HepG2 (cell line): ENCODE measurements at regions not wholly inside any gene's neighbourhood (a gene's known extent, or its start where the extent isn't known, plus 50 kb on each side); places are given as distances from the start of the nearest gene placed in this dataset.
A peak's percentile ranks its signal among the peaks of the same experiment; 100 is the strongest.

Source experiments
- ATAC-seq: fragments of 200-7000 bp; cut with Tn5 transposase; 3 replicates; pipeline ENCODE4 v1.9.1; 2020; ENCODE audit warnings: mild to moderate bottlenecking, moderate library complexity
- BruUV-seq: library from RNA; stranded (reverse); fragments of 400-500 nt; replicated peaks from 2 replicates; lab custom pipeline; 2021; lab: Mats Ljungman, UMichigan
- CTCF ChIA-PET: fragments of 300-600 bp; formaldehyde crosslinking; extraction: SDS; loops from one replicate; lab custom pipeline; 2021; ENCODE audit warnings: low total read pairs, inconsistent platforms, low intra/inter-chr PET ratio; lab: Yijun Ruan, JAX
- POLR2A ChIA-PET: fragments of 350-600 bp; sonication (Branson Sonifier 250); formaldehyde crosslinking; loops from one replicate; lab custom pipeline; 2020; ENCODE audit warnings: antibody characterized with exemption, inconsistent platforms; lab: Yijun Ruan, JAX
- DNase-seq: peaks from one replicate; pipeline ENCODE4 v3.0.0-alpha.2; 2015; ENCODE audit warnings: low spot score
- FAIRE-seq: peaks from 3 replicates; lab custom pipeline; 2011; peaks lifted over from hg19 to GRCh38; lab: Jason Lieb, UNC
- H2AFZ ChIP-seq: one replicate; pipeline ENCODE4 v1.6.1; 2011; ENCODE audit warnings: low read length, inconsistent platforms
- H3K27ac ChIP-seq: fragments of 300-600 bp; 3 replicates; pipeline ENCODE4 v1.8.0; 2011; ENCODE audit warnings: mixed run types, mild to moderate bottlenecking, mixed read lengths, low read length, inconsistent platforms; ENCODE audit not compliant: insufficient read depth; ENCODE audit errors: extremely low read length
- H3K27me3 ChIP-seq, 2 experiments: fragments of 200-600 bp in 1 of 2; 2 replicates in 1 of 2; 3 replicates in 1 of 2; pipeline versions ENCODE4 v1.6.0 to v1.8.0; 2011; ENCODE audit warnings: low read length in 2 of 2, mild to moderate bottlenecking in 2 of 2, moderate library complexity in 2 of 2, inconsistent platforms in 1 of 2; ENCODE audit not compliant: insufficient read depth in 2 of 2, control insufficient read depth in 1 of 2
- H3K36me3 ChIP-seq, 2 experiments: fragments of 200-600 bp in 1 of 2; replicated peaks in 1 of 2; 2 replicates in 1 of 2; 3 replicates in 1 of 2; pipeline versions ENCODE4 v1.5.1 to v1.8.0; 2011; ENCODE audit warnings: low read length in 2 of 2, inconsistent platforms in 1 of 2; ENCODE audit not compliant: insufficient read depth in 2 of 2, control insufficient read depth in 1 of 2
- H3K4me1 ChIP-seq: 2 replicates; pipeline ENCODE4 v1.5.1; 2012; ENCODE audit warnings: low read length, inconsistent platforms; ENCODE audit not compliant: insufficient read depth
- H3K4me2 ChIP-seq: 2 replicates; pipeline ENCODE4 v1.6.0; 2011; ENCODE audit warnings: low read depth, low read length, inconsistent platforms
- H3K4me3 ChIP-seq, 3 experiments: fragments of 200-600 bp in 1 of 3; sonication (generic), shearing (Covaris generic) in 1 of 3; replicated peaks in 1 of 3; 2 replicates each; pipeline ENCODE4 v1.5.1; 2011 to 2016; ENCODE audit warnings: low read length in 3 of 3, inconsistent platforms in 2 of 3, low read depth in 2 of 3, mild to moderate bottlenecking in 2 of 3, control low read depth in 1 of 3, mixed read lengths in 1 of 3; ENCODE audit not compliant: insufficient read depth in 1 of 3
- H3K79me2 ChIP-seq: one replicate; pipeline ENCODE4 v1.6.1; 2011; ENCODE audit warnings: low read length, inconsistent platforms; ENCODE audit not compliant: insufficient read depth
- H3K9ac ChIP-seq: 2 replicates; pipeline ENCODE4 v1.6.0; 2011; ENCODE audit warnings: mild to moderate bottlenecking, low read depth, low read length, inconsistent platforms; ENCODE audit not compliant: insufficient read depth
- H3K9me3 ChIP-seq: 2 replicates; pipeline ENCODE4 v1.5.1; 2012; ENCODE audit warnings: mild to moderate bottlenecking, low read length
- H4K20me1 ChIP-seq: 2 replicates; pipeline ENCODE4 v1.6.0; 2011; ENCODE audit warnings: inconsistent platforms, mild to moderate bottlenecking, low read length, moderate library complexity; ENCODE audit not compliant: insufficient read depth
- CEBPB ChIP-seq: IDR thresholded peaks from 2 replicates; pipeline ENCODE4 v1.6.1; 2011; ENCODE audit warnings: low read depth, low read length, improper control_type of control experiment, borderline replicate concordance
- FOXA1 ChIP-seq, 2 experiments: fragments of 450-650 bp in 1 of 2; sonication (generic) in 1 of 2; formaldehyde crosslinking in 1 of 2; IDR thresholded peaks; 2 replicates each; pipeline versions ENCODE4 v1.4.0 to v1.6.1; 2016 to 2020; ENCODE audit warnings: missing genetic modification reagents in 1 of 2
- HDAC1 ChIP-seq: sonication (generic); formaldehyde crosslinking; IDR thresholded peaks from 2 replicates; pipeline ENCODE4 v1.5.1; 2020; ENCODE audit warnings: mild to moderate bottlenecking, missing genetic modification reagents
- IKZF1 ChIP-seq: fragments of 450-650 bp; IDR thresholded peaks from 2 replicates; pipeline ENCODE4 v1.7.1; 2016
- JDP2 ChIP-seq: sonication (generic); formaldehyde crosslinking; IDR thresholded peaks from 2 replicates; pipeline ENCODE4 v1.8.1; 2022; ENCODE audit warnings: missing genetic modification reagents, borderline replicate concordance
- MEIS1 ChIP-seq: sonication (generic); formaldehyde crosslinking; IDR thresholded peaks from 2 replicates; pipeline ENCODE4 v1.9.0; 2021; ENCODE audit warnings: mild to moderate bottlenecking, missing genetic modification reagents, moderate library complexity, borderline replicate concordance
- PRMT3 ChIP-seq: sonication (generic); formaldehyde crosslinking; IDR thresholded peaks from 2 replicates; pipeline ENCODE4 v1.8.1; 2022; ENCODE audit warnings: low read depth, mild to moderate bottlenecking, moderate library complexity, missing genetic modification reagents, borderline replicate concordance
- SP1 ChIP-seq, 2 experiments: fragments of 450-650 bp in 1 of 2; sonication (generic) in 1 of 2; formaldehyde crosslinking in 1 of 2; IDR thresholded peaks; 2 replicates each; pipeline versions ENCODE4 v1.4.0 to v1.6.1; 2016 to 2020; ENCODE audit warnings: missing genetic modification reagents in 1 of 2
- WGBS: methylation state at CpG from one replicate; pipeline ENCODE4 v1.1.6; 2017; ENCODE audit warnings: low lambda C conversion rate; 5-methylcytosine and 5-hydroxymethylcytosine counted together
- in situ Hi-C: cut with HindIII; loops from 2 replicates; pipeline ENCODE4 v1.10.0; 2017; ENCODE audit warnings: low pct_unique_long_range_greater_than_20kb; ENCODE audit not compliant: extremely low pct_ligation_motif_present
- intact Hi-C: fragments of 100-400 bp; cut with micrococcal nuclease; formaldehyde crosslinking; loops from one replicate; pipeline ENCODE4 v1.10.0; 2022; ENCODE audit not compliant: unreplicated experiment
- TF ChIP-seq, protein P1 (sequence below): IDR thresholded peaks from 2 replicates; pipeline ENCODE4 v1.6.1; 2016; ENCODE audit warnings: missing biosample characterization, missing genetic modification reagents, low read depth
- TF ChIP-seq, protein P2 (sequence below): sonication (generic); formaldehyde crosslinking; IDR thresholded peaks from 2 replicates; pipeline ENCODE4 v1.5.0; 2020; ENCODE audit warnings: mild to moderate bottlenecking, missing genetic modification reagents
- TF ChIP-seq, protein P3 (sequence below): sonication (generic); formaldehyde crosslinking; IDR thresholded peaks from 2 replicates; pipeline ENCODE4 v1.4.0; 2020; ENCODE audit warnings: missing genetic modification reagents
- TF ChIP-seq, protein P4 (sequence below): sonication (generic); formaldehyde crosslinking; IDR thresholded peaks from 2 replicates; pipeline ENCODE4 v1.4.0; 2020; ENCODE audit warnings: missing genetic modification reagents; ENCODE audit errors: not compliant biosample characterization

DNA sequence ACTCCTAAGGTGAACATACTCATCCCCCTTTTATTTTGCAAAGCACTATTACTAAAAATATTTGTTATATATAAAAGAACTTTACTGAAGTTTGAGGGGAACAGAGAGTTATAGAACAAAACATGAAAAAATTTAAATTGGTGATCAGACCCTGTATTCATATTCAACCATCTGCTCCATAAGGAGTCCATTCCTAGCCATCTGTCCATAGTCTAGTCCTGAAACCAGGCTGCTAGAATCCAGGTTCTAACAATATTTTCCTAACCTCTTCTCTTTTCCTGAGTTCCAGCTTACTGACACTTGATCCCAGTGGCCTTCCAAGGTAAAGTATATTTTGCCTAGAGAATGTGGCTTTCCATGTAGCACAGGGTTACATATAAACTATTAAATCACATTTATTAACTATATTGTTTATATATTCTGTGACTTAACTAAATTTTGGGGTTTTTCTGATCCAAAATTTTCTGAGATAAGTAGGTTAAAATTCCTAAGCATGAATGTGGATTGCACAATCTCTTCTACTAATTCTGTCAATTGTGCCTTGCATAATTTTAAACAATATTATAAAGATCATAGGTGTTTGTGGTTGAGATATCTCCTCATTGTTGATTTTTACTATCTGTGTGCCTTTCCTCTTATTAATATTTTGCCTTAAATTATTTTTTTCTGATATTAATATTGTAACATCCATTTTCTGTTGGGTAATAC is 137.6 kb upstream of the MAGI2 start:
- no peaks in the 10 kb centered on the region for H3K27me3 ChIP-seq
- FAIRE-seq (no peak), ATAC-seq (no peak), DNase-seq (no peak)
- no peaks in the 10 kb centered on the region for H3K9me3 ChIP-seq
- H3K79me2 ChIP-seq = no peaks in the 10 kb centered on the region
- no peak overlapping the region for H2AFZ ChIP-seq
- in situ Hi-C loops (no loop called here), intact Hi-C loops (no loop called here)
- H3K27ac ChIP-seq = no peak overlapping the region
- H3K4me3 ChIP-seq = no peak overlapping the region
- no peak overlapping the region for H3K9ac ChIP-seq
- no peak overlapping the region for H3K4me2 ChIP-seq
- POLR2A ChIA-PET = no interaction called here
- H3K4me1 ChIP-seq = no peaks in the 10 kb centered on the region
- TF ChIP-seq HDAC1 (CRISPR knock-in tag) (no peak), SP1 (IDR thresholded peaks at IDR 0.05) (no peak), SP1 (CRISPR knock-in tag; IDR thresholded peaks at IDR 0.05) (no peak), IKZF1 (no peak), CEBPB (peak; percentile 46)
- TF ChIP-seq, protein P1, sequence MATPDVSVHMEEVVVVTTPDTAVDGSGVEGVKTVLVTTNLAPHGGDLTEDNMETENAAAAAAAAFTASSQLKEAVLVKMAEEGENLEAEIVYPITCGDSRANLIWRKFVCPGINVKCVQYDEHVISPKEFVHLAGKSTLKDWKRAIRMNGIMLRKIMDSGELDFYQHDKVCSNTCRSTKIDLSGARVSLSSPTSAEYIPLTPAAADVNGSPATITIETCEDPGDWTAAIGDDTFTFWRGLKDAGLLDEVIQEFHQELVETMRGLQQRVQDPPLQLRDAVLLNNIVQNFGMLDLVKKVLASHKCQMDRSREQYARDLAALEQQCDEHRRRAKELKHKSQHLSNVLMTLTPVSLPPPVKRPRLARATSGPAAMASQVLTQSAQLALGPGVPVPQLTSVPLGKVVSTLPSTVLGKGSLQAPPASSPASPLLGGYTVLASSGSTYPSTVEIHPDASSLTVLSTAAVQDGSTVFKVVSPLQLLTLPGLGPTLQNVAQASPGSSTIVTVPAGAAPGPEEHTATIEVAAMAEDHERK (CRISPR knock-in tag) = no peak
- TF ChIP-seq, all 625 proteins: peak for 1
- BruUV-seq = no TSS peak
- Histone ChIP-seq H4K20me1 (no peaks in the 10 kb centered on the region), H3K36me3 (no peaks in the 10 kb centered on the region)
- CTCF ChIA-PET = no interaction called here

DNA sequence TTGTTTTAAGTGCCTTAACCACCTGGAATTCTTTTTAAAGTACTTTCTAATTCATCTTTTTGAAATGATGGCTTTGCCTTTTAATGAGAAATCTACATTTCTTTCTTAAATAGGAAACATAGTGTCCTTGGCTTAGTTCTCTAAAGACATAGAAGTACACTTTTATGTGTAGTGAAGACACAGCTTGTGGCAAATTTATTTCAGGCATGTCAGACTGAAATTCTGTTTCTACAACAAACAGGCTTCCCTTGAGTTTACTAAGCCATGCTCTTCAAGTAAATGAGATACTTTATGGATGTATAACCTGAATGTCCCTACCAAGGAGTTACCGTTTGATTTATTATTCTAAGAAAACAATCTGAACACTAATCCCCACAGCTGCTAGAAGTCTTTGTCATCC is 136.9 kb upstream of the MAGI2 start:
- FAIRE-seq = no peak
- BruUV-seq = no TSS peak
- H3K4me2 ChIP-seq = no peak overlapping the region
- 41% methylated on average over 1 of the region's 1 CpG for WGBS
- no peaks in the 10 kb centered on the region for H3K4me1 ChIP-seq
- H3K4me3 ChIP-seq = no peak overlapping the region
- H3K9me3 ChIP-seq = no peaks in the 10 kb centered on the region
- intact Hi-C loops (no loop called here), in situ Hi-C loops (no loop called here)
- no peak overlapping the region for H2AFZ ChIP-seq
- no peak overlapping the region for H3K27ac ChIP-seq
- DNase-seq = no peak
- ChIA-PET POLR2A (no interaction called here), CTCF (no interaction called here)
- no peaks in the 10 kb centered on the region for H3K36me3 ChIP-seq
- no peaks in the 10 kb centered on the region for H3K27me3 ChIP-seq
- no peaks in the 10 kb centered on the region for H3K79me2 ChIP-seq
- H4K20me1 ChIP-seq = no peaks in the 10 kb centered on the region
- no peak for ATAC-seq
- H3K9ac ChIP-seq = no peak overlapping the region
- TF ChIP-seq, protein P2, sequence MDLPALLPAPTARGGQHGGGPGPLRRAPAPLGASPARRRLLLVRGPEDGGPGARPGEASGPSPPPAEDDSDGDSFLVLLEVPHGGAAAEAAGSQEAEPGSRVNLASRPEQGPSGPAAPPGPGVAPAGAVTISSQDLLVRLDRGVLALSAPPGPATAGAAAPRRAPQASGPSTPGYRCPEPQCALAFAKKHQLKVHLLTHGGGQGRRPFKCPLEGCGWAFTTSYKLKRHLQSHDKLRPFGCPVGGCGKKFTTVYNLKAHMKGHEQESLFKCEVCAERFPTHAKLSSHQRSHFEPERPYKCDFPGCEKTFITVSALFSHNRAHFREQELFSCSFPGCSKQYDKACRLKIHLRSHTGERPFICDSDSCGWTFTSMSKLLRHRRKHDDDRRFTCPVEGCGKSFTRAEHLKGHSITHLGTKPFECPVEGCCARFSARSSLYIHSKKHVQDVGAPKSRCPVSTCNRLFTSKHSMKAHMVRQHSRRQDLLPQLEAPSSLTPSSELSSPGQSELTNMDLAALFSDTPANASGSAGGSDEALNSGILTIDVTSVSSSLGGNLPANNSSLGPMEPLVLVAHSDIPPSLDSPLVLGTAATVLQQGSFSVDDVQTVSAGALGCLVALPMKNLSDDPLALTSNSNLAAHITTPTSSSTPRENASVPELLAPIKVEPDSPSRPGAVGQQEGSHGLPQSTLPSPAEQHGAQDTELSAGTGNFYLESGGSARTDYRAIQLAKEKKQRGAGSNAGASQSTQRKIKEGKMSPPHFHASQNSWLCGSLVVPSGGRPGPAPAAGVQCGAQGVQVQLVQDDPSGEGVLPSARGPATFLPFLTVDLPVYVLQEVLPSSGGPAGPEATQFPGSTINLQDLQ = no peak
- TF ChIP-seq PRMT3 = no peak
- TF ChIP-seq, protein P3, sequence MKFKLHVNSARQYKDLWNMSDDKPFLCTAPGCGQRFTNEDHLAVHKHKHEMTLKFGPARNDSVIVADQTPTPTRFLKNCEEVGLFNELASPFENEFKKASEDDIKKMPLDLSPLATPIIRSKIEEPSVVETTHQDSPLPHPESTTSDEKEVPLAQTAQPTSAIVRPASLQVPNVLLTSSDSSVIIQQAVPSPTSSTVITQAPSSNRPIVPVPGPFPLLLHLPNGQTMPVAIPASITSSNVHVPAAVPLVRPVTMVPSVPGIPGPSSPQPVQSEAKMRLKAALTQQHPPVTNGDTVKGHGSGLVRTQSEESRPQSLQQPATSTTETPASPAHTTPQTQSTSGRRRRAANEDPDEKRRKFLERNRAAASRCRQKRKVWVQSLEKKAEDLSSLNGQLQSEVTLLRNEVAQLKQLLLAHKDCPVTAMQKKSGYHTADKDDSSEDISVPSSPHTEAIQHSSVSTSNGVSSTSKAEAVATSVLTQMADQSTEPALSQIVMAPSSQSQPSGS = no peak
- TF ChIP-seq FOXA1 (IDR thresholded peaks at IDR 0.05) = no peak
- no peak for TF ChIP-seq FOXA1 (CRISPR knock-in tag; IDR thresholded peaks at IDR 0.05)
- TF ChIP-seq MEIS1 (CRISPR knock-in tag) = no peak
- no peak for TF ChIP-seq JDP2 (CRISPR knock-in tag)
- TF ChIP-seq, protein P4, sequence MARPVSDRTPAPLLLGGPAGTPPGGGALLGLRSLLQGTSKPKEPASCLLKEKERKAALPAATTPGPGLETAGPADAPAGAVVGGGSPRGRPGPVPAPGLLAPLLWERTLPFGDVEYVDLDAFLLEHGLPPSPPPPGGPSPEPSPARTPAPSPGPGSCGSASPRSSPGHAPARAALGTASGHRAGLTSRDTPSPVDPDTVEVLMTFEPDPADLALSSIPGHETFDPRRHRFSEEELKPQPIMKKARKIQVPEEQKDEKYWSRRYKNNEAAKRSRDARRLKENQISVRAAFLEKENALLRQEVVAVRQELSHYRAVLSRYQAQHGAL (CRISPR knock-in tag) = no peak
